Non-pigmented ciliary epithelial cell (primary cell): ENCODE measurements at regions not wholly inside any gene's neighbourhood (a gene's known extent, or its start where the extent isn't known, plus 50 kb on each side); places are given as distances from the start of the nearest gene placed in this dataset.

Experiments used
- DNase-seq: peaks from one replicate; pipeline ENCODE4 v3.0.0-alpha.2; 2010; ENCODE audit warnings: low read depth

GRCh38 chr21:20652846-20653245 lies 345.4 kb upstream of the NCAM2 start:
- DNase-seq = no peak

- DNase-seq = no peak
Measured at GRCh38 chr21:20661246-20661645, 337.0 kb upstream of the NCAM2 start.

- DNase-seq = no peak
Measured at GRCh38 chr21:20661745-20662422, 336.3 kb upstream of the NCAM2 start.

GRCh38 chr21:20662514-20662913 lies 335.7 kb upstream of the NCAM2 start:
- no peak for DNase-seq

GRCh38 chr21:20667931-20668330 lies 330.3 kb upstream of the NCAM2 start:
- DNase-seq = no peak

- DNase-seq = no peak
Measured at GRCh38 chr21:20685475-20685874, 312.7 kb upstream of the NCAM2 start.

- no peak for DNase-seq
Measured at GRCh38 chr21:20698585-20698984, 299.6 kb upstream of the NCAM2 start.

- DNase-seq = no peak
Measured at GRCh38 chr21:20701235-20701634, 297.0 kb upstream of the NCAM2 start.

- no peak for DNase-seq
Measured at GRCh38 chr21:20703112-20703767, 295.0 kb upstream of the NCAM2 start.

GRCh38 chr21:20720623-20721022 lies 277.6 kb upstream of the NCAM2 start:
- peak; percentile 42 for DNase-seq

- peak; percentile 49 for DNase-seq
Measured at GRCh38 chr21:20721151-20721550, 277.1 kb upstream of the NCAM2 start.

- no peak for DNase-seq
Measured at GRCh38 chr21:20728691-20729090, 269.5 kb upstream of the NCAM2 start.

GRCh38 chr21:20729376-20729775 lies 268.8 kb upstream of the NCAM2 start:
- no peak for DNase-seq

- DNase-seq = no peak
Measured at GRCh38 chr21:20730441-20730840, 267.8 kb upstream of the NCAM2 start.

- DNase-seq = no peak
Measured at GRCh38 chr21:20735257-20735656, 263.0 kb upstream of the NCAM2 start.

- DNase-seq = no peak
Measured at GRCh38 chr21:20737227-20737913, 260.8 kb upstream of the NCAM2 start.

GRCh38 chr21:20739421-20739820 lies 258.8 kb upstream of the NCAM2 start:
- DNase-seq = no peak

GRCh38 chr21:20741445-20741844 lies 256.8 kb upstream of the NCAM2 start:
- DNase-seq = no peak

GRCh38 chr21:20760221-20760620 lies 238.0 kb upstream of the NCAM2 start:
- DNase-seq = no peak

- no peak for DNase-seq
Measured at GRCh38 chr21:20774737-20775136, 223.5 kb upstream of the NCAM2 start.

- DNase-seq = no peak
Measured at GRCh38 chr21:20779321-20779720, 218.9 kb upstream of the NCAM2 start.

GRCh38 chr21:20783611-20784010 lies 214.6 kb upstream of the NCAM2 start:
- DNase-seq = no peak

GRCh38 chr21:20789729-20790500 lies 208.3 kb upstream of the NCAM2 start:
- no peak for DNase-seq
